HG03025 (cell line): ENCODE measurements at regions not wholly inside any gene's neighbourhood (a gene's known extent, or its start where the extent isn't known, plus 50 kb on each side); places are given as distances from the start of the nearest gene placed in this dataset.
"Not testable (repeated sequence)": the region's sequence is repeated elsewhere in the genome, so short reads cannot be mapped to it uniquely, and the experiment has no call there.

Source experiments
- ATAC-seq: cut with Tn5 transposase; IDR thresholded peaks from one replicate; pipeline ENCODE4 v1.9.1; 2021; ENCODE audit warnings: mild to moderate bottlenecking, moderate library complexity; ENCODE audit not compliant: unreplicated experiment, low FRiP score

DNA sequence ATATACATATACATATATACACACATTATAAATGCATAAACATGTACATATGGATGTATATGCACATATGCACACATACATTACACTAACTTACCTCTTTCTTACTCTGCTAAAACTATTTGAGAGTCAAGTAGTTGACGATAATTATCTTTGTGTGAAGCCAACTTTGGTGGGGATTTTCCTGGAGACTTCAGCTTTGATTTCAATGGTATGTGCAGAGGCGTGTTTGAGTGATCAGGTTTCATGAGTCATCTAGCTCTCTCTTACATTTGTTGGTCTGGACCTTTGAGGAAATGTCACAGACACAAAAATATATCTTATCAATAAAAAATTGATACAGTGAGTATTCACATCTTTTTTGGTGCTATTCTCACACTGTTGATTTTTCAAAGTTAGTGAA, 769.1 kb upstream of the LUZP2 start:
- ATAC-seq, result no peak

DNA sequence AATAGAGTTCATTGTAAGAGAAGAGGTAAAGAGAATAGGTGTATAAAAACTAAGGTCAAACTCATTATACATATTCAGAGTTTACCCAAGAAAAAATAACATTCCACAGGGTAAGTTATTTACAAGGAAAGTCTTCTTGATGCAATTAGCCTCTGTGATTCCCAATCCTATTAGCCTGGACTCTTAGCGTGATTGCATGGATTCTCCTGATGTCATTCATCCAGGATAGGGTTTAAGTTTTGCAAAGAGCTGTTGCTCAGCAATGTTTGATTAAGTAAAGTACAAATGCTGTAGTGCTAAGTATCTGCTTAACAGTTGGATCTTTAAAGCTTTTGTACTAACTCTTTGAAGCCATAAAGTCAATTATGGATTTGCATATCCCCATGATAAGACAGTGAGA, 767.8 kb upstream of the LUZP2 start:
- ATAC-seq, result no peak

- ATAC-seq, result no peak
Measured at GRCh38 chr11:23730307-23730998, 766.4 kb upstream of the LUZP2 start.

- no peak for ATAC-seq
Measured at GRCh38 chr11:23732026-23732425, 764.8 kb upstream of the LUZP2 start.

DNA sequence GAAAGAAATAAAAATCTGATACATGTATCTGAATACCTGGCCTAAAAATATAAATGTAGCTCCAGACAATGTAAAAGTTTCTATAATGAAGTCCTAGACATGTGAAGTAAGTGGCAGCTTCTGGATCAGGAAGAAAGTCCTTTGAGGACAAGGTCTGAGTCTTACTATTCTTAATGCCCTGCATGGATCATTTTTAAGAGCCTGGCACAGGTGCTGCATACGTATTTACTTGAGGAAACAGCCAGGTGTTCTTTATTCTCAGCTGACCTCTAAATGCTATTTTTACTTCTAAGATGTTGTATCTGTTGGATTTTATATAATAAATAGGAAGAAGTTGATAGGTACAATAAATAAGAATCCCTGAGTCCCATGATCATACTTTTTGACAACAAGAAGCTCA, 750.0 kb upstream of the LUZP2 start:
- ATAC-seq, result no peak

DNA sequence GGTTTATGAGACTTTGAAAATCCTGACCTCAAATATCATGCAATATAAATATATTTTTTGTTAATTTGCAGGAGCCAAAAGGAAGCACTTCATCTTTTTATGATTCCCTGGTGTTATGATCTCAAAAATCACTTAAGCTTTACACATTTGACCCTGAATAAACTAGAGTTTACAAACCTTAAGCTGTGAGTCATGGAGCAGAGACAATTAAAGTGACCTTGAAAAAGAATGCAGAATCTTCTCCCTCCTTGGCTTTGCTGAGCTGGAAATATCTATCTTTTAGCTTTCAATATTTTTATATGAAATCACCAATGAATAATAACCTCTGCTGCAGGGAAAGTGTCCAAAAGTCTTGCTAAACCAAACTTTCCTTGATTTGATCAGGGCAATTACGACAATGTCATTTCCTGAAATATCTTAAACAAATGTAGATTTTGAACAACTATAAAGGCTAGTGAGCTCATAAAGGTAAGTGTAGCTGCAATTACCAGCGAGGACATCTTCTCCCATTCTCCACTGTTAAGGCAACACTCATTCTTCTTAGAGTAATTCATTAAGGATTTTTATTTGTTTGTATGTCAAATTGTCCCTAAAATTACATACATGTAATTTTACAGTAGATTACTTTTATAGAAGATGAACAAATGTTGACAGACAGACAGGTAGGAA, 747.0 kb upstream of the LUZP2 start:
- ATAC-seq, result no peak

GRCh38 chr11:23751280-23751679, 745.6 kb upstream of the LUZP2 start:
- ATAC-seq, result no peak

- ATAC-seq, result no peak
Measured at GRCh38 chr11:23755076-23755475, 741.8 kb upstream of the LUZP2 start.

DNA sequence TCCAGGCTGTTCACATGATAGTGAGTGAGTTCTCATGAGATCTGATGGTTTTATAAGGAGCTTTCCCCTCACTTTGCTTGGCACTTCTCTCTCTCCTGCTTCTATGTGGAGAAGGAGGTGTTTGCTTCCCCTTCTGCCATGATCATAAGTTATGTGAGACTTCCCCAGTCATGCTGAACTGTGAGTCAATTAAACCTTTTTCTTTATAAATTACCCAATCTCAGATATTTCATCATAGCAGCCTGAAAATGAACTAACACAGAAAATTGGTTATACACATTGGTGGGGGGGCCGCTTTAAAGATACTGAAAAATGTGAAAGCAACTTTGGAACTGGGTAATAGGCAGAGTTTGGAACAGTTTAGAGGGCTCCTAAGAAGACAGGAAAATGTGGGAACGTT, 741.1 kb upstream of the LUZP2 start:
- no peak for ATAC-seq

DNA sequence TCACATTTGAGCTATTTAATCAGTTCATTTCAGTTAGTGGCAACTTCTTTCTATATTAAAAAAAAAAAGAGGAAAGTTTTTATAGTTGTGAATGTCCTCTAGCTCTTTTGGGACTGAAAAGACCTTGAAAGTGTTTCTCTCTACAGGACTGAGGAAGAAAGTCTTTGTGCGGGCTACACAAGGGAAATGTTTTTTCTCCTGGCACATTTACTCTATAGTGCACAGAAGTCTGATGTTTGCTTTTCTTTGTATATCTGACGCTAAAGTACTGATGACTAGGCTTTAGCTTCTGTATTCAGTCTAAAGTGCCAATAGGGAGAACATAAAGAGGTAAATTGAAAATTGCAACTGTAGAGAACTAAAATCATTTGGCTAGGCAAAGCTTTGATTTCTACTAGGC, 737.4 kb upstream of the LUZP2 start:
- no peak for ATAC-seq

GRCh38 chr11:23764286-23764685, 732.6 kb upstream of the LUZP2 start:
- no peak for ATAC-seq

- no peak for ATAC-seq
Measured at GRCh38 chr11:23765682-23766252, 731.1 kb upstream of the LUZP2 start.

- ATAC-seq, result no peak
Measured at GRCh38 chr11:23767576-23767975, 729.3 kb upstream of the LUZP2 start.

GRCh38 chr11:23769214-23769613, 727.6 kb upstream of the LUZP2 start:
- ATAC-seq, result no peak

DNA sequence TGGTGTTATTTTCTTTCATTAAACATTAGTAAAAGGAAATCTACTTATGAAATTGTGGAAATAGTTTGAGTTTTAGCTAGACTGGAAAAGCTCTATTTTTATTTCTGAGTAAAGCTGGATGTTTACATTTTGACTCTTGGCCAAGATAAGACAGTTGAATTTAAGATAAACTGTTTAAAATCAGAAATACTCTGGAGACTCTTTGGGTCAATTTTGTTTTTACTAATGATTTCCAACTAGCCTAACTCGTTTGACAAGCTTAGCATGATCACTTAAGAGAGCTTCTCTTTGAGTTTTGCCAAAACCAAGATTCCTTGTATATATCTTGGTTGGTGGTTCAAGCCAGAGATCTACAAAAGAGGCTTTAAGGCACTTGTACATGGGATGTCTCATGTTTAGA, 724.8 kb upstream of the LUZP2 start:
- ATAC-seq, result no peak

DNA sequence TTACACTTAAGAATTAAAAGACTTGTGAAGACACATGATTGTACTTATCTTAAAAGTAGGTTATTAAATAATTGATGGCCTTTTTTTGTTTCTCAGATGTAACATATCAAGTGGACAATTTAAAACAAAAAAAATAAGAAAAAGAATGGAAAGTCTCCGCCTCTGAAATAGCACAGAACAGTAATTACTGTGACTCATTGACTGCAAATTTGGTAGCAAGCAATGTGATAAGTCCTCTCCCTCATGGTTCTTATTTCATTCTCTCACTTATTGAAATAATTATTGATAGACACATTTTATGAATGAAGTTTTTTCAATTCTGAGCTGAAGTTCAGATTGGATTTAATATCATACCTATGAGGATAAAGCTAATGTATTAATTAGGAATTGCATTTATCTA, 717.9 kb upstream of the LUZP2 start:
- ATAC-seq, result no peak

DNA sequence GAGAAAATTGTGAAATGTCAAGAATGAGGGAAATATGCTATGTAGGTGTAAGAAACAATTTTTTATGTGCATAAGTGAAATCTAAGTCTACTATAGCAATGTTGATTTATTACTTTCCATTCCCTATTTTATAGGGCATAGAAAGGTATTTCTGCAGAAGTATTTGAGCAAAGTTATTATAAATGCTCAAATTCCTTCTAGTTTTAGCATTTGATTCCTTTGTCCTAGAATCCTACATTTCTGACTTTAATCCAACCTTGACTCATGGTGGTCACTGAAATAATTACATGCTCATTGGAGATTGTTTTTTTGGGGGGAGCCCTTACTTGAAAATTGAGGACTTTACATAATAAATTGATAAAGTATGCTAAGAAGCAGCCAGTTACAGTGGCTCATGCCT, 716.6 kb upstream of the LUZP2 start:
- ATAC-seq, result no peak

GRCh38 chr11:23781803-23782560, 714.9 kb upstream of the LUZP2 start:
- no peak for ATAC-seq

GRCh38 chr11:23786974-23787373, 709.9 kb upstream of the LUZP2 start:
- not testable (repeated sequence) for ATAC-seq

GRCh38 chr11:23789200-23789853, 707.5 kb upstream of the LUZP2 start:
- ATAC-seq, result no peak

DNA sequence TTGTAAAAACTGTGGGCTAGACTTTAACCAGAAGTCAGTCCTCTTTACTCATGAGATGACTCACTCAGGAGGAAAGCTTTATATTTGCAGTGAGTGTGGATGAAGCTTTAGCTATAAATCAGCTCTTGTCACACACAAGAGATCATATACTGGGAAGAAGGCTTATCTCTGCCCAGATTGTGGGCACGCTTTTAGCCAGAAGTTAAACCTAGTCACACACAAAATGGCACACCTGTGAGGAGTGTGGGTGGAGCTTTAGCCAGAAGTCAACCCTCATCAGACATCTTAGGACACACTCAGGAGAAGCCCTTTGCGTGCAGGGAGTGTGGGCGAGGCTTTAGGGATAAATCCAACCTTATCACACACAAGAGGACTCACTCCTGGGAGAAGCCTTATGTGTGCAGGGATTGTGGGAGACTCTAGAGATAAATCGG, 706.9 kb upstream of the LUZP2 start:
- no peak for ATAC-seq
